Suppressor macrophage treated with lipopolysaccharide for 4 hours (primary cell): ENCODE measurements at regions not wholly inside any gene's neighbourhood (a gene's known extent, or its start where the extent isn't known, plus 50 kb on each side); places are given as distances from the start of the nearest gene placed in this dataset.
"Not testable (repeated sequence)": the region's sequence is repeated elsewhere in the genome, so short reads cannot be mapped to it uniquely, and the experiment has no call there.

ENCODE experiments used
- DNase-seq: peaks from one replicate; pipeline ENCODE4 v3.0.0-alpha.2; 2020

DNA sequence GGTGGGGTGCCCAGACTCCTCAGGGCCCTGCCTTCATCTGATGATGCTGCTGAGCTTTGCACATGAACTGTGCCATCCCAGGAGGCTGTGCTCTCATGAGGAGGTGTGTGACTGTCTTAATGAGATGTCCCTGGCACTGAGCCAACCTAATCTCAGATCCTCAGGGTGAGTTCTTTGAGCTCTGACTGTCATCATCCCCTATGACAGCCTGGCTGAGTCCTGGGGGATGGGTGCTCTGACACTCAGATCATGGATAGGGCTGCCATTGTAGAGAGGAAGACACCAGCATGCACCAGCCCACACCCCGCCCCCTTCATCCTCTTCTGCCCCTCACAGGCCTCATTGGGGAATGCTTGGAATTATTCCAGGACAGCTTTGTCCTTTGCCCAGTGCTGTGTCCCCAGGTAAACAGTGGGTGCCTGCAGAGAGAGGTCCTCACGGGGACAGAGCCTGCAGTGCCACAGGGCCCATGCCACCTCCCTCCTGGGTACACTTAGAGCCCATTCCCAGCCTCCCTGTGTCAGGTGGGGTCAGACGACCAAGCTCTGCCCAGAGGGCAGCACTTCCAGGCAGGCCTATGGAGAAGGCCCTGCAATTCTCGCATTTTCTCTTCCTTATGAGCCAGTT, 310.1 kb upstream of the SFSWAP start:
- not testable (repeated sequence) for DNase-seq

DNA sequence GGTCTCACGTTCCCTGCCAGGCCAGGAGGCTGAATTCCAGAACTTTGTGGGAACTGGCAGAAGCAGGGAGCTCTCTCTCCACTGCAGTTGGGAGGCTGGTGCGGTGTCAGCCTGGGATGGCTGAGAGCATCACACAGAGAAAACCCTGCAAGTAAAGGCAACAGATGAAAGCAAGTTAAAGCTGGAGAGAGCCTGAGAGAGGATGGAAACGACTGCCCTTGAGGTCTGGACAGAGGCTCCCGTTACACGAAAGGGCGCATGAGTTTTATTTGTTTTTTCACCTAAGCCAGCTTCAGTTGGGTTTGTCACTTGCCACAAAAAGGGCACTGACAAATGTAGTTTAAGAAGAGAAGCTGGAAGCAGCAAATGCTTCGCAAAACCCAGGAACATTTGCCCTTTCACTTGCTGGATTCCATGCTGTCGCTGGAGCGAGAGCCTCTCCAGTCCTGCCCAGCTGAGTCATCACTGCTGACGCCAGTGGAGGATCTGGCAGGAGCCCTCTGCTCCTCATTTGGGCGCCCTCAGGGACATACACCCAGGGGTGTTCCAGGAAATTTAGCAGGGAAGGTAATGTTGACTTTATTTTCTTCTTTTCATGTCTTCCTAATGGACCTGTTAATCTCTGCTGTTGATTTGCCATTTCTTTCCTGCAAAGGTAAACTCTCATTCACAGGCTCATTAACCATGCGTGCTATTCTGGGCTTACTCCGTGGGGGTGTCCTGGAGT, 308.8 kb upstream of the SFSWAP start:
- not testable (repeated sequence) for DNase-seq

- DNase-seq: no peak
Observed at GRCh38 chr12:131402781-131403396, 308.0 kb upstream of the SFSWAP start.

GRCh38 chr12:131403676-131404075, 307.2 kb upstream of the SFSWAP start:
- DNase-seq: no peak

GRCh38 chr12:131404705-131405104, 306.2 kb upstream of the SFSWAP start:
- no peak for DNase-seq

- no peak for DNase-seq
Observed at GRCh38 chr12:131407221-131408035, 303.5 kb upstream of the SFSWAP start.

- no peak for DNase-seq
Observed at GRCh38 chr12:131408036-131408365, 302.9 kb upstream of the SFSWAP start.

- no peak for DNase-seq
Observed at GRCh38 chr12:131408484-131408883, 302.4 kb upstream of the SFSWAP start.

- no peak for DNase-seq
Observed at GRCh38 chr12:131409211-131409610, 301.7 kb upstream of the SFSWAP start.

- DNase-seq: not testable (repeated sequence)
Observed at GRCh38 chr12:131411827-131412226, 299.1 kb upstream of the SFSWAP start.

DNA sequence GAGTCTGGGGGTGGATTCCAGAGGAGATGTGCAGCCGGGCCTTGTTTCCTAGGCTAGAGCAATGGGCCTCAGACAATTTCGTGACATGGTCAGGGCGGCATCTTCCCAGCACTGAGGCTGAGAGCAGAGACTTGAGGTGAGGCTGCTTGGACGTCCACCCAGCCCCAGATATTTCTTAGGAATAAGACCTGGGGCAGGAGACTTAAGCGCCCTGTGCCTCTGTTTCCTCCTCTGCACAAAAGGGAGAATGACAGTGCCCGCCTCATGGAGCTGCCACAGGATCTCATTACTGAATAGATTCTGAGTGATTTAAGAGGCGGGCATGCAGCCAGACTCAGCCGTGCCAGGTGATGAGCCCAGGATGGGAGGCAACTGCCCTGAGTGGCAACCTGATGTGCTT, 297.9 kb upstream of the SFSWAP start:
- no peak for DNase-seq

DNA sequence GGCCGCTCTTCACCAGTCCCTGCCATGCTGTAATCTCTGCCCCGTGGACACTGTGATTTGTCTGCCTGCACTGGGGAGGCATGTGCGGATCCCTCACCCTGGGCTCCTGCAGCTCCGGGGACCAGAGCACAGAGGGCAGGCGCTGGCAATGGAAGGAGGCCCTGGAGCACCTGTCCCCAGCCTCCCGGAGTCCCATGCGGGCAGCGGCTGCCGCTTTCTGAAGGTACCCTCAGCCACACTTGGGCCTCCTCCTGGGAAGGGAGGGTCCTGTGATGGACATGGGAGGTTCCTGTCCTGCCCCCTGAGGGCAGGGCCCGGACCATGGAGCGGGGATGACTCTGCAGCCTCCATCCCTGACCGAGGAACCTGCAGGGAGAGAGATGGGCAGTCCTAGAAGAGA, 297.4 kb upstream of the SFSWAP start:
- no peak for DNase-seq

- DNase-seq: not testable (repeated sequence)
Observed at GRCh38 chr12:131414155-131414922, 296.6 kb upstream of the SFSWAP start.

DNA sequence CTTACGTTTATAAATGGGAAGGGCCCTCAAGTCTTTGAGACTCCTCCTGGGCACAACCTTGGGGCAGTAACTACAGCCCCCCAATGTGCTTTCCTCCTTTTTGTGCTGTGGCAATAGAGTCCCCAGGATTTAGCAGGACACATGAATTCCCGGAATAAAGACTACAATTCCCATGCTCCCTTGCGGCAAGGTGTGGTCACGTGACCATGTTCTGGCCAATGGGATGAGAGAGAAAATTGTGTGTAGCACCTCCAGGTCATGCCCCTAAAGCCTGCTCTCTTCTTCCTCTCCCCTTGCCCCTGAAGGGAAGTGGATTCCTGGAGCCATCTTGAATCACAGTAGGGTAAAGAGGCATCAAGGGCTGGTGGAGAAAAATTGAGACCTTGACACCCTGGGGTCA, 295.1 kb upstream of the SFSWAP start:
- DNase-seq: no peak

DNA sequence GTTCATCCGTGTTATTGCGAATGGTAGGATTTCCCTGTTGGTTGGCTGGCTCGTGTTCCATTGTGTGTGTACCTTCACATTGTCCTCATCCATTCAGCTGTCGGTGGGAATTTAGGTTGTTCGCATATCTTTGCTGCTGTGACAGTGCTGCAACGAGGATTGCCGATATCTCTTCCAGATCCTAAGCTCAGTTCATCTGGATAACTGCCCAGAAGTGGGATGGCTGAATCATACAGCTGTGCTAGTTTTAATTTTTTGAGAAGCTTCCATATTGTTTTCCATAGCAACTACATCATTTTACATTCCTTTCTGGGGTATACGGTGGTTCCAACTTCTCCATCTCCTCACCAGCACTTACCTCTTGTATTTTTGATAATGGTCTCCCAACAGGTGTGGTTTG, 292.8 kb upstream of the SFSWAP start:
- no peak for DNase-seq

DNA sequence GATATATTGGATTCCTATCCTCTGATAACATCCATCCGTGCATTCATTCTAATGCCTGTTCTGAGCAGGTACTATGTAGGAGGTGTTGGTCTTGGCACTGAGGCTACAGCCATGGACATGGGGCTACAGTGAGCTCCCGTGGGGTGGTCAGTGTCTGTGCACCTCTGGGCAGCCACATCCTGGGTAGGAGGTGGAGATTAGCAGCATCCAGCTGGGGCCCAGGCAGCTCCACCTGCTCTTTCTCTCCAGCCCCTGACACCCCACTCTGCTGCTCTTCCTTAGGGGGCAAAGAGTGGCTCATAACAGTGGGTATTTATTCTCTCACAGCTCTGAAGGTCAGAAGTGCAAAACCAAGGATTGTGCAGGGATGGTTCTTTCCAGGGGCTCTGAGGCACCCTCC, 292.0 kb upstream of the SFSWAP start:
- no peak for DNase-seq

DNA sequence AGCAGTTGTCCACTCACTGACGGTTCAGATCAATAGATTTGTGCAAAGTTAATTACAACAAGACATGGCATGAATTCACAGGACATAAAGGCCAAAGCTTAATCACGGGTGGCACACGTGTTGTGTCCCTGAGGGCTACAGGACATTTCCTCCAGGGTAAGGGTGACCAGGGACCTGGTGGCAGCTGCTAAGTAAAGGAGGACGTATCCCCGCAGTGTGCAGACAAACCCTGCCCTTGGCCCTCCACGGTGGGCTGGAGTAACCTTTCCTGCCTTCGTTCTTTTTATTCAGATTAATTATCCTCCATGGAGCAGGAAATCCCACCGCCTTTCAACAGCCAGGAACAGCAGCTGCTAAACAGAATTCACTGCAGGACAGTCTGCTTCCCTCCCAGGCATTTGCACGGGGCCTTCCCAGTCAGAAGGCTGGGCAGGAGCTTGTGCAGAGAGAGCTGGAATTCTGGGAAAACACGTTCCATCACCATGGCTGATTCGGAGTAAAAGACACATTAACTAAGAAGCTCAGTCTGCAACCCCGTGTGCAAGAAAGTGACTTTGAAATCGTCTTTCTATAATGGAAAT, 289.9 kb upstream of the SFSWAP start:
- no peak for DNase-seq

GRCh38 chr12:131421509-131422186, 289.2 kb upstream of the SFSWAP start:
- no peak for DNase-seq

- DNase-seq: no peak
Observed at GRCh38 chr12:131422187-131422520, 288.7 kb upstream of the SFSWAP start.

GRCh38 chr12:131422744-131423143, 288.1 kb upstream of the SFSWAP start:
- DNase-seq: no peak

DNA sequence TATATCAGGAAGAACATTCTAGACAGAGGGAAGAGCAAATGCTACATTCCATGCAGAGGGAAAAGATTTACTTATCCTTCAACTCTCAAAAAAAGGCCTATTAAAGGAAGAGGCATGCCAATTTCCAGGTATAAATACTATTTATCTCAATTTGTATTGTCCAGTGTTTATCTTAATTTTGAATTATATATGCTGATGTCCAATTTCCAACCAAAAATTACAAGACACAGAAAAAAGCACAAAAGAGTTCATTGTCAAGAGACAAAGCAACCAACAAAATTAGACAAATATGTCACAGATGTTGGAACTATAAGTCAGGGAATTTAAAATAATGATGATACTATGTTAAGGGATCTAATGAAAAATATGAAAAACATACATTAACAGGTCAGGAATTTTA, 286.6 kb upstream of the SFSWAP start:
- no peak for DNase-seq
